ENCODE measurements at regions not wholly inside any gene's neighbourhood (a gene's known extent, or its start where the extent isn't known, plus 50 kb on each side); places are given as distances from the start of the nearest gene placed in this dataset.

DNA sequence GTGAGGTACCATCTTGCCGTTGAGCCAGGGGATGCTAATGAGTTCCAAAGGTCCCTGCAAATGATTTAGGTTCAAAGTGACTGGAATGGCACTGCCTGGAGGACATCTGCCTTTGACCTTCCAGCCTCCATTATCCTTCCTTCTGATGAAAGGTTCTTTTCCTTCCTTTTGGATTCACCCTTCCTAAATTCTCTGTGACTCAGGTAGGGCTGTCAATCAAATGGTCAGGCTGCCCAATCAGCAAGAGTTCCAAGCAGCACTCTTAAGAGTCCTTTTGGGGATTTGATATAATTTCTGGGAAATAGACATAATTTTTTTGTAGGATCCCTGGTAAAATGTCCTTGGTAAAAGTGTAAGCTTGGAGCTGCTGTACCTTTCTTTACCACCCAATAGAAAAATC is 58.8 kb upstream of the LMO4 start:
- Histone ChIP-seq H2AFZ (ENCODE audit: insufficient read depth, low read depth, low read length, poor library complexity, severe bottlenecking) (no peak overlapping the region), H4K20me1 (ENCODE audit: insufficient read depth, low read length) (no peaks in the 10 kb centered on the region), H3K79me2 (ENCODE audit: insufficient read depth, low read length) (no peaks in the 10 kb centered on the region), H3K27ac (ENCODE audit: low read depth in 1 of 2, low read length in 2 of 2) (no peak overlapping the region), H3K36me3 (replicated peaks in 1 of 2; ENCODE audit: control insufficient read depth in 1 of 2, insufficient read depth in 2 of 2, low read length in 2 of 2) (no peaks in the 10 kb centered on the region), H3K4me2 (replicated peaks; ENCODE audit: extremely low read depth, low read length, poor library complexity, severe bottlenecking) (no peak overlapping the region), H3K9me3 (replicated peaks in 1 of 2; ENCODE audit: control insufficient read depth in 1 of 2, insufficient read depth in 1 of 2, low read length in 2 of 2) (no peaks in the 10 kb centered on the region), H3K4me1 (ENCODE audit: control insufficient read depth in 1 of 2, insufficient read depth in 2 of 2, low read length in 2 of 2) (no peaks in the 10 kb centered on the region), H3K9ac (ENCODE audit: insufficient read depth, low read length, poor library complexity, severe bottlenecking) (no peak overlapping the region), H3K27me3 (ENCODE audit: control insufficient read depth in 2 of 2, insufficient read depth in 2 of 2, low read length in 2 of 2) (no peaks in the 10 kb centered on the region), H3K4me3 (replicated peaks in 1 of 3; ENCODE audit: low read depth in 2 of 3, low read length in 3 of 3) (no peak overlapping the region)
- peaks cover 0 to 3% (median 2%) of the 10 kb centered on the region in 3 donors for H3K27me3 Mint-ChIP-seq (ENCODE audit: low read depth in 3 of 3)
- TF ChIP-seq, protein P1, sequence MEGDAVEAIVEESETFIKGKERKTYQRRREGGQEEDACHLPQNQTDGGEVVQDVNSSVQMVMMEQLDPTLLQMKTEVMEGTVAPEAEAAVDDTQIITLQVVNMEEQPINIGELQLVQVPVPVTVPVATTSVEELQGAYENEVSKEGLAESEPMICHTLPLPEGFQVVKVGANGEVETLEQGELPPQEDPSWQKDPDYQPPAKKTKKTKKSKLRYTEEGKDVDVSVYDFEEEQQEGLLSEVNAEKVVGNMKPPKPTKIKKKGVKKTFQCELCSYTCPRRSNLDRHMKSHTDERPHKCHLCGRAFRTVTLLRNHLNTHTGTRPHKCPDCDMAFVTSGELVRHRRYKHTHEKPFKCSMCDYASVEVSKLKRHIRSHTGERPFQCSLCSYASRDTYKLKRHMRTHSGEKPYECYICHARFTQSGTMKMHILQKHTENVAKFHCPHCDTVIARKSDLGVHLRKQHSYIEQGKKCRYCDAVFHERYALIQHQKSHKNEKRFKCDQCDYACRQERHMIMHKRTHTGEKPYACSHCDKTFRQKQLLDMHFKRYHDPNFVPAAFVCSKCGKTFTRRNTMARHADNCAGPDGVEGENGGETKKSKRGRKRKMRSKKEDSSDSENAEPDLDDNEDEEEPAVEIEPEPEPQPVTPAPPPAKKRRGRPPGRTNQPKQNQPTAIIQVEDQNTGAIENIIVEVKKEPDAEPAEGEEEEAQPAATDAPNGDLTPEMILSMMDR (IDR thresholded peaks at IDR 0.05), result no peak
- intact Hi-C loops (cut with micrococcal nuclease), result no loop called here
- no peaks in the 10 kb centered on the region for H3K4me1 Mint-ChIP-seq
- H3K27ac Mint-ChIP-seq, result no peak overlapping the region
- no peak overlapping the region for H3K4me3 Mint-ChIP-seq
- H3K36me3 Mint-ChIP-seq, result no peaks in the 10 kb centered on the region
- no CpG with 5 or more reads among the region's 1 CpG for WGBS (ENCODE audit: insufficient coverage)
- no peaks in the 10 kb centered on the region for H3K9me3 Mint-ChIP-seq
- DNase-seq, result no peak

DNA sequence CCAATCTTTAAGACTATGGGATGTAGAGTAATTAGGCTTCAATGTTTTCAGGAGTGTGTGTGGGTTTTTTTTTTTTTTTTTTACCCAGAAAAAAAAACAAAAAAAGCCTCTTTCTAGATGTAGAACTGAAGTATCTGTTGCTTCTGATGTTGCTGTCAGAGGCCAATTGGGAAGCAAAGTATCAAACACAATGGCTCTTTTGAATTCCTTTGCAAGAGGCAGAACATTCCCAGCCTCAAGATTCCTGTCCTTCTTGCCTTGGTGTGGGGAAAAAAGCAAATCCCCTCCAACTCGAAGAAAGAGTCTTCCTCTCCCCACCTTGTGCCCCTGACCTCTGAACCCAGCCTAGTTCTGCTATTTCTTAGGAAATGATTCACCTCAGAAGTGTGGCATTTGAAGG is 55.4 kb upstream of the LMO4 start:
- Histone ChIP-seq H3K9me3 (replicated peaks in 1 of 2; ENCODE audit: control insufficient read depth in 1 of 2, insufficient read depth in 1 of 2, low read length in 2 of 2) (no peaks in the 10 kb centered on the region), H3K36me3 (replicated peaks in 1 of 2; ENCODE audit: control insufficient read depth in 1 of 2, insufficient read depth in 2 of 2, low read length in 2 of 2) (no peaks in the 10 kb centered on the region), H3K27me3 (ENCODE audit: control insufficient read depth in 2 of 2, insufficient read depth in 2 of 2, low read length in 2 of 2) (no peaks in the 10 kb centered on the region), H2AFZ (ENCODE audit: insufficient read depth, low read depth, low read length, poor library complexity, severe bottlenecking) (no peak overlapping the region), H3K9ac (ENCODE audit: insufficient read depth, low read length, poor library complexity, severe bottlenecking) (no peak overlapping the region), H3K4me1 (ENCODE audit: control insufficient read depth in 1 of 2, insufficient read depth in 2 of 2, low read length in 2 of 2) (no peaks in the 10 kb centered on the region), H3K27ac (ENCODE audit: low read depth in 1 of 2, low read length in 2 of 2) (no peak overlapping the region), H3K79me2 (ENCODE audit: insufficient read depth, low read length) (no peaks in the 10 kb centered on the region), H3K4me2 (replicated peaks; ENCODE audit: extremely low read depth, low read length, poor library complexity, severe bottlenecking) (no peak overlapping the region), H4K20me1 (ENCODE audit: insufficient read depth, low read length) (no peaks in the 10 kb centered on the region), H3K4me3 (replicated peaks in 1 of 3; ENCODE audit: low read depth in 2 of 3, low read length in 3 of 3) (no peak overlapping the region)
- no peak overlapping the region for H3K27ac Mint-ChIP-seq
- H3K4me1 Mint-ChIP-seq, result no peaks in the 10 kb centered on the region
- no peaks in the 10 kb centered on the region for H3K9me3 Mint-ChIP-seq
- H3K4me3 Mint-ChIP-seq, result no peak overlapping the region
- no CpG with 5 or more reads among the region's 1 CpG for WGBS (ENCODE audit: insufficient coverage)
- DNase-seq, result no peak
- TF ChIP-seq, protein P1 (IDR thresholded peaks at IDR 0.05), result no peak
- no peaks in the 10 kb centered on the region for H3K36me3 Mint-ChIP-seq
- peaks cover 0 to 2% (median 0%) of the 10 kb centered on the region in 3 donors for H3K27me3 Mint-ChIP-seq (ENCODE audit: low read depth in 3 of 3)
- intact Hi-C loops (cut with micrococcal nuclease), result no loop called here

Data from CD14-positive monocyte (primary cell).